T-cell (primary cell): ENCODE measurements at regions not wholly inside any gene's neighbourhood (a gene's known extent, or its start where the extent isn't known, plus 50 kb on each side); places are given as distances from the start of the nearest gene placed in this dataset.

Experiments
- ATAC-seq, 4 experiments: fragments of 200-7000 bp in 3 of 4; fragments of 150-1000 bp in 1 of 4; cut with Tn5 transposase; replicated peaks in 1 of 4; 1 replicate in 3 of 4; 2 replicates in 1 of 4; pipeline ENCODE4 v1.10.0; 2021; ENCODE audit warnings: moderate library complexity in 3 of 4, mild to moderate bottlenecking in 2 of 4, moderate number of reproducible peaks in 1 of 4
- CTCF ChIA-PET, 2 donors: fragments of 300-600 bp; sonication (Branson Sonifier 250); formaldehyde crosslinking; loops; one replicate each; lab custom pipeline; 2022; ENCODE audit warnings: antibody characterized with exemption in 2 of 2; lab: Charles Lee
- POLR2A ChIA-PET, 2 donors: fragments of 300-600 bp; sonication (Branson Sonifier 250); formaldehyde crosslinking; loops; one replicate each; lab custom pipeline; 2022; ENCODE audit warnings: antibody characterized with exemption in 2 of 2; lab: Charles Lee
- DNase-seq, 35 experiments: peaks; one replicate each; pipeline versions ENCODE4 v3.0.0 to v3.0.0-alpha.2; 2013 to 2023
- H3K27ac ChIP-seq: one replicate; pipeline ENCODE4 v1.5.1; 2013; ENCODE audit warnings: low read length
- H3K27me3 ChIP-seq, 2 experiments: replicated peaks in 1 of 2; 1 replicate in 1 of 2; 2 replicates in 1 of 2; pipeline versions ENCODE4 v1.6.1 to v1.7.0; 2013; ENCODE audit warnings: low read length in 1 of 2, mixed read lengths in 1 of 2; ENCODE audit not compliant: control insufficient read depth in 2 of 2, insufficient read depth in 2 of 2; ENCODE audit errors: extremely low read depth in 1 of 2
- H3K36me3 ChIP-seq, 2 donors: 1 replicate in 1 of 2; 2 replicates in 1 of 2; pipeline versions ENCODE4 v1.6.1 to v1.7.0; 2013; ENCODE audit warnings: low read length in 1 of 2; ENCODE audit not compliant: control insufficient read depth in 2 of 2, insufficient read depth in 1 of 2; ENCODE audit errors: extremely low read depth in 1 of 2
- H3K4me1 ChIP-seq, 2 experiments: 1 replicate in 1 of 2; 2 replicates in 1 of 2; pipeline versions ENCODE4 v1.6.1 to v1.7.0; 2013; ENCODE audit warnings: low read length in 2 of 2, mixed read lengths in 1 of 2; ENCODE audit not compliant: insufficient read depth in 2 of 2, control insufficient read depth in 1 of 2; ENCODE audit errors: extremely low read depth in 1 of 2
- H3K4me3 ChIP-seq, 2 donors: 1 replicate in 1 of 2; 2 replicates in 1 of 2; pipeline versions ENCODE4 v1.5.1 to v1.7.0; 2013; ENCODE audit warnings: mild to moderate bottlenecking in 2 of 2, low read length in 1 of 2, moderate library complexity in 1 of 2; ENCODE audit not compliant: control insufficient read depth in 1 of 2; ENCODE audit errors: extremely low read depth in 1 of 2
- H3K9me3 ChIP-seq: 2 replicates; pipeline ENCODE4 v1.7.0; 2013
- H3K27ac Mint-ChIP-seq, 2 donors: one replicate each; pipeline ENCODE4 v1.8.0; 2020 to 2021; ENCODE audit warnings: mild to moderate bottlenecking in 2 of 2, mixed read lengths in 2 of 2
- H3K27me3 Mint-ChIP-seq, 2 donors: one replicate each; pipeline ENCODE4 v1.8.0; 2021 to 2022; ENCODE audit warnings: mixed read lengths in 2 of 2
- H3K36me3 Mint-ChIP-seq: one replicate; pipeline ENCODE4 v1.8.0; 2021; ENCODE audit warnings: mixed read lengths
- H3K4me1 Mint-ChIP-seq, 3 donors: one replicate each; pipeline ENCODE4 v1.8.0; 2020 to 2022; ENCODE audit warnings: mixed read lengths in 3 of 3, mild to moderate bottlenecking in 1 of 3
- H3K4me3 Mint-ChIP-seq, 3 donors: one replicate each; pipeline ENCODE4 v1.8.0; 2020 to 2022; ENCODE audit warnings: mild to moderate bottlenecking in 3 of 3, mixed read lengths in 3 of 3, moderate library complexity in 3 of 3
- H3K9me3 Mint-ChIP-seq, 3 donors: one replicate each; pipeline ENCODE4 v1.8.0; 2020 to 2022; ENCODE audit warnings: mixed read lengths in 3 of 3
- WGBS: methylation state at CpG from one replicate; pipeline ENCODE4 v1.1.5; 2013; ENCODE audit warnings: missing lambda C conversion rate; ENCODE audit not compliant: insufficient coverage; 5-methylcytosine and 5-hydroxymethylcytosine counted together

DNA sequence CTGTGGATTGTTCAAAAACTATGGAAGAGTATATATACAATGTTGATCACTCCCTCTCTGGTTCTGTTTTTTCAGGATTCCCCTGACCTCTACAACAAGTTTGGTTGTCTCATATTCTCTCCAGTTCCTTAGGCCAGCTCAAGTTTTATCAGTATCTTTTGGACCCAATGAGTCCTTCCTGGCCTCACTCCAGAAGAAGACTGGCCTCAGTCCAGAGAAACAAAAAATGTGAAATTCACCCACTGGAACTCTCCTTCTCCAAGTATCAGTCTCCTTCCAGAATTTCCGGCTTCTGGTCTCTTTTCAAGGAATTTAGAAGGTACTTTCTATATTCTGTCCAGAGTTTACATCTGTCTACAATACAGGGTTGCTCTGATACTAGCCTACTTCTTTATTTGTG is 537.8 kb upstream of the FTMT start:
- H3K4me1 Mint-ChIP-seq, result no peaks in the 10 kb centered on the region
- H3K9me3 Mint-ChIP-seq, result peaks cover 22 to 42% (median 28%) of the 10 kb centered on the region in 3 donors
- H3K27ac Mint-ChIP-seq, result no peak overlapping the region
- no peaks in the 10 kb centered on the region for H3K36me3 Mint-ChIP-seq
- no peak for ATAC-seq
- Histone ChIP-seq H3K36me3 (no peaks in the 10 kb centered on the region), H3K9me3 (no peaks in the 10 kb centered on the region), H3K4me1 (no peaks in the 10 kb centered on the region), H3K4me3 (no peak overlapping the region), H3K27me3 (no peaks in the 10 kb centered on the region), H3K27ac (no peak overlapping the region)
- no CpG with 5 or more reads among the region's 1 CpG for WGBS
- ChIA-PET CTCF (no interaction called here), POLR2A (no interaction called here)
- H3K27me3 Mint-ChIP-seq, result no peaks in the 10 kb centered on the region
- H3K4me3 Mint-ChIP-seq, result no peak overlapping the region
- DNase-seq, result no peak

DNA sequence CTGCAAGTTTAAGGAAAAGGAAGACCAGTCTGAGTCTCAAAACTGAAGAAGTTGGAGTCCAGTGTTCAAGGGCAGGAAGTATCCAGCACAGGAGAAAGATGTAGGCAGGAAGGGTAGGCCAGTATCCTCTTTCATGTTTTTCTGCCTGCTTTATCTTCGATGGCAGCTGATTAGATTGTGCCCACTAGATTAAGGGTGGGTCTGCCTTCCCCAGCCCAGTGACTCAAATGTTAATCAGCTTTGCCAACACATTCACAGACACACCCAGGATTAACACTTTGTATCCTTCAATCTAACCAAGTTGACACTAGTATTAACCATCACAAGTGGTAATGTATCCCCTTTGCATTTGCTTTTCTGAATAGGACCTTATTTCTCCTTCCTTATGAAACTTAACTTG is 535.9 kb upstream of the FTMT start:
- WGBS, result 78% methylated on average over 1 of the region's 1 CpG
- CTCF ChIA-PET, result no interaction called here
- Mint-ChIP-seq H3K27me3 (no peaks in the 10 kb centered on the region), H3K36me3 (no peaks in the 10 kb centered on the region), H3K4me1 (no peaks in the 10 kb centered on the region), H3K27ac (no peak overlapping the region), H3K4me3 (no peak overlapping the region), H3K9me3 (peaks cover 22 to 44% (median 29%) of the 10 kb centered on the region in 3 donors)
- no peak overlapping the region for H3K27ac ChIP-seq
- POLR2A ChIA-PET, result no interaction called here
- H3K36me3 ChIP-seq, result no peaks in the 10 kb centered on the region
- H3K4me1 ChIP-seq, result no peaks in the 10 kb centered on the region
- ATAC-seq, result no peak
- H3K27me3 ChIP-seq, result no peaks in the 10 kb centered on the region
- no peak overlapping the region for H3K4me3 ChIP-seq
- H3K9me3 ChIP-seq, result no peaks in the 10 kb centered on the region
- DNase-seq, result no peak

GRCh38 chr5:121319292-121319691 is 532.4 kb upstream of the FTMT start:
- no peaks in the 10 kb centered on the region for H3K36me3 ChIP-seq
- no CpG with 5 or more reads among the region's 1 CpG for WGBS
- no peak for DNase-seq
- H3K9me3 Mint-ChIP-seq, result peaks cover 18 to 40% (median 24%) of the 10 kb centered on the region in 3 donors
- no peaks in the 10 kb centered on the region for H3K27me3 ChIP-seq
- H3K9me3 ChIP-seq, result no peaks in the 10 kb centered on the region
- no peaks in the 10 kb centered on the region for H3K36me3 Mint-ChIP-seq
- H3K4me3 ChIP-seq, result no peak overlapping the region
- no peak overlapping the region for H3K4me3 Mint-ChIP-seq
- no peaks in the 10 kb centered on the region for H3K4me1 Mint-ChIP-seq
- H3K4me1 ChIP-seq, result no peaks in the 10 kb centered on the region
- ChIA-PET CTCF (no interaction called here), POLR2A (no interaction called here)
- no peak overlapping the region for H3K27ac ChIP-seq
- H3K27me3 Mint-ChIP-seq, result no peaks in the 10 kb centered on the region
- H3K27ac Mint-ChIP-seq, result no peak overlapping the region
- ATAC-seq, result no peak

- DNase-seq, result no peak
- Histone ChIP-seq H3K27me3 (no peaks in the 10 kb centered on the region), H3K4me1 (no peaks in the 10 kb centered on the region), H3K4me3 (no peak overlapping the region), H3K9me3 (no peaks in the 10 kb centered on the region), H3K36me3 (no peaks in the 10 kb centered on the region), H3K27ac (no peak overlapping the region)
- ATAC-seq, result no peak
- Mint-ChIP-seq H3K36me3 (no peaks in the 10 kb centered on the region), H3K27me3 (no peaks in the 10 kb centered on the region), H3K4me3 (no peak overlapping the region), H3K9me3 (peaks cover 0 to 7% (median 0%) of the 10 kb centered on the region in 3 donors), H3K4me1 (no peaks in the 10 kb centered on the region), H3K27ac (no peak overlapping the region)
- ChIA-PET CTCF (no interaction called here), POLR2A (no interaction called here)
Observed at GRCh38 chr5:121325930-121326329, 525.8 kb upstream of the FTMT start.

GRCh38 chr5:121350181-121350930 is 501.3 kb upstream of the FTMT start:
- H3K36me3 Mint-ChIP-seq, result no peaks in the 10 kb centered on the region
- peaks cover 3 to 15% (median 5%) of the 10 kb centered on the region in 3 donors for H3K9me3 Mint-ChIP-seq
- H3K27ac ChIP-seq, result no peak overlapping the region
- H3K27me3 Mint-ChIP-seq, result no peaks in the 10 kb centered on the region
- no CpG with 5 or more reads among the region's 4 CpGs for WGBS
- ChIA-PET CTCF (no interaction called here), POLR2A (no interaction called here)
- no peaks in the 10 kb centered on the region for H3K36me3 ChIP-seq
- DNase-seq, result no peak
- no peaks in the 10 kb centered on the region for H3K9me3 ChIP-seq
- no peaks in the 10 kb centered on the region for H3K4me1 Mint-ChIP-seq
- H3K4me3 Mint-ChIP-seq, result no peak overlapping the region
- ATAC-seq, result no peak
- no peak overlapping the region for H3K4me3 ChIP-seq
- no peak overlapping the region for H3K27ac Mint-ChIP-seq
- no peaks in the 10 kb centered on the region for H3K27me3 ChIP-seq
- H3K4me1 ChIP-seq, result no peaks in the 10 kb centered on the region

DNA sequence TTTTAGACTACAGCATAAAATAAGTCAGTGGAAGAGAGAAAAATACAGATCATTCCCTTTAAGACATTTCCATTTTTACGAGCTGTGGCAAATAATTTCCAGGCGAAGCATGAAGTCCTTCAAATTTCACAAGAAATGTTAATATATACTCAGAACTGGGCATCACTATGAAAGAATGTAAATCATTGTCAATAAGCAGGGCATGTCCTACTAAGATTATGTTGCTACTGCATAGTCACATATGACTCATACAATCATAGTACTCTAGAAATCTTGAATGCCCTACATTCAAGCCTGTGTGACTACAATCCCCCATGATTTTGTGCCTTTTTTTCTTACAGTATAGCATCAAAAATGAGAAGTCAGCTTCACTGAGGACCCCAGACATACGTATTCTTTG is 485.2 kb upstream of the FTMT start:
- DNase-seq (no peak), ATAC-seq (no peak)
- Mint-ChIP-seq H3K4me1 (no peaks in the 10 kb centered on the region), H3K27ac (no peak overlapping the region), H3K9me3 (peaks cover 3 to 4% (median 4%) of the 10 kb centered on the region in 3 donors), H3K27me3 (no peaks in the 10 kb centered on the region), H3K36me3 (no peaks in the 10 kb centered on the region), H3K4me3 (no peak overlapping the region)
- no peaks in the 10 kb centered on the region for H3K36me3 ChIP-seq
- ChIA-PET POLR2A (no interaction called here), CTCF (no interaction called here)
- WGBS, result no CpG with 5 or more reads among the region's 3 CpGs
- no peaks in the 10 kb centered on the region for H3K9me3 ChIP-seq
- H3K4me1 ChIP-seq, result no peaks in the 10 kb centered on the region
- no peak overlapping the region for H3K4me3 ChIP-seq
- no peak overlapping the region for H3K27ac ChIP-seq
- H3K27me3 ChIP-seq, result no peaks in the 10 kb centered on the region

DNA sequence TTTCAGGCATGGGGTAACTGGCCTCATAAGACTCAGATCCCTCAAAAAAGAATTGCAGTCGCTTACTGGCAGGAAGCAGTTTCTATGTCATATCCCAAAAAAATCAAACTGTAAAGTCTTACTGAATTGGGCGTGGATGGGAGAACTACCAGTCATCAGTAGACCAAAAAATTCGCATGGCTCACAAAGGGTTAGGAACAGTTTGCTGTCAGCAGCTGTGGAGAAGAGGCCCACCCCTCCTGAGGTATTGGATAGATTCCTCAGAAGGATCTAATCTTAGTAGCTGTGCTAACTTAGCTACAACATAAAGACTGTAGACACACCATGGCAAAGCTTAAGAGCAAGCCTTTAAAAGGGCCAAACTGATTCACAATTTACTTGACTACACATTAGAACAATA is 478.3 kb upstream of the FTMT start:
- ATAC-seq, result no peak
- no peak overlapping the region for H3K4me3 Mint-ChIP-seq
- H3K4me1 Mint-ChIP-seq, result no peaks in the 10 kb centered on the region

More for the DNA sequence above, 478.3 kb upstream of the FTMT start:
- Histone ChIP-seq H3K4me1 (no peaks in the 10 kb centered on the region), H3K27ac (no peak overlapping the region), H3K27me3 (no peaks in the 10 kb centered on the region), H3K36me3 (no peaks in the 10 kb centered on the region), H3K9me3 (no peaks in the 10 kb centered on the region), H3K4me3 (no peak overlapping the region)
- WGBS, result no CpG with 5 or more reads among the region's 3 CpGs
- CTCF ChIA-PET, result no interaction called here
- H3K27ac Mint-ChIP-seq, result no peak overlapping the region
- H3K27me3 Mint-ChIP-seq, result no peaks in the 10 kb centered on the region
- no peak for DNase-seq
- no peaks in the 10 kb centered on the region for H3K36me3 Mint-ChIP-seq
- POLR2A ChIA-PET, result no interaction called here
- H3K9me3 Mint-ChIP-seq, result peaks cover 3 to 18% (median 3%) of the 10 kb centered on the region in 3 donors
